ENCODE measurements at regions not wholly inside any gene's neighbourhood (a gene's known extent, or its start where the extent isn't known, plus 50 kb on each side); places are given as distances from the start of the nearest gene placed in this dataset.
A peak's percentile ranks its signal among the peaks of the same experiment; 100 is the strongest.

- TF ChIP-seq CTCF (conservative IDR thresholded peaks at IDR 0.05), result no peak
- Mint-ChIP-seq H3K36me3 (ENCODE audit: low read depth) (peaks cover 3% of the 10 kb centered on the region), H3K4me1 (peaks cover 61% of the 10 kb centered on the region), H3K27ac (ENCODE audit: unreplicated experiment) (peak overlapping the region; percentile 97), H3K4me3 (peak overlapping the region; percentile 90), H3K27me3 (ENCODE audit: low read depth) (no peaks in the 10 kb centered on the region), H3K9me3 (peaks cover 5% of the 10 kb centered on the region)
- DNase-seq (ENCODE audit: low read depth, low spot score), result peak; percentile 87
Measured at GRCh38 chr4:123505095-123506010, 108.8 kb downstream of the SPRY1 start.

- peaks cover 65% of the 10 kb centered on the region for H3K4me1 Mint-ChIP-seq
Measured at GRCh38 chr4:123506011-123506695, 109.6 kb downstream of the SPRY1 start.

GRCh38 chr4:123507376-123507775, 110.8 kb downstream of the SPRY1 start:
- Mint-ChIP-seq H3K4me3 (peak overlapping the region; percentile 90), H3K36me3 (ENCODE audit: low read depth) (no peaks in the 10 kb centered on the region), H3K9me3 (no peaks in the 10 kb centered on the region), H3K4me1 (peaks cover 54% of the 10 kb centered on the region), H3K27me3 (ENCODE audit: low read depth) (no peaks in the 10 kb centered on the region), H3K27ac (ENCODE audit: unreplicated experiment) (peak overlapping the region; percentile 97)
- TF ChIP-seq CTCF (conservative IDR thresholded peaks at IDR 0.05), result no peak
- DNase-seq (ENCODE audit: low read depth, low spot score), result no peak

More at GRCh38 chr4:123506011-123506695, 109.6 kb downstream of the SPRY1 start:
- Mint-ChIP-seq H3K9me3 (no peaks in the 10 kb centered on the region), H3K4me3 (peak overlapping the region; percentile 90), H3K36me3 (ENCODE audit: low read depth) (no peaks in the 10 kb centered on the region), H3K27ac (ENCODE audit: unreplicated experiment) (peak overlapping the region; percentile 97), H3K27me3 (ENCODE audit: low read depth) (no peaks in the 10 kb centered on the region)
- DNase-seq (ENCODE audit: low read depth, low spot score), result peak; percentile 23
- TF ChIP-seq CTCF (conservative IDR thresholded peaks at IDR 0.05), result no peak

- H3K4me3 Mint-ChIP-seq, result no peak overlapping the region
- peaks cover 5% of the 10 kb centered on the region for H3K36me3 Mint-ChIP-seq (ENCODE audit: low read depth)
- peak overlapping the region; percentile 67 for H3K27ac Mint-ChIP-seq (ENCODE audit: unreplicated experiment)
- no peak for TF ChIP-seq CTCF (conservative IDR thresholded peaks at IDR 0.05)
- peaks cover 50% of the 10 kb centered on the region for H3K4me1 Mint-ChIP-seq
- H3K9me3 Mint-ChIP-seq, result peaks cover 3% of the 10 kb centered on the region
- H3K27me3 Mint-ChIP-seq (ENCODE audit: low read depth), result no peaks in the 10 kb centered on the region
- no peak for DNase-seq (ENCODE audit: low read depth, low spot score)
Measured at GRCh38 chr4:123510221-123510620, 113.6 kb downstream of the SPRY1 start.

GRCh38 chr4:123510659-123511058, 114.1 kb downstream of the SPRY1 start:
- H3K36me3 Mint-ChIP-seq (ENCODE audit: low read depth), result peaks cover 5% of the 10 kb centered on the region
- no peak overlapping the region for H3K4me3 Mint-ChIP-seq
- peaks cover 48% of the 10 kb centered on the region for H3K4me1 Mint-ChIP-seq
- DNase-seq (ENCODE audit: low read depth, low spot score), result no peak
- no peak for TF ChIP-seq CTCF (conservative IDR thresholded peaks at IDR 0.05)
- no peak overlapping the region for H3K27ac Mint-ChIP-seq (ENCODE audit: unreplicated experiment)
- peaks cover 3% of the 10 kb centered on the region for H3K9me3 Mint-ChIP-seq
- no peaks in the 10 kb centered on the region for H3K27me3 Mint-ChIP-seq (ENCODE audit: low read depth)
